Stimulated activated CD4-positive, alpha-beta T cell treated with anti-CD3 and anti-CD28 coated beads, Interleukin-4, amount 100 ng/mL, for 48 hours (primary cell): ENCODE measurements at regions not wholly inside any gene's neighbourhood (a gene's known extent, or its start where the extent isn't known, plus 50 kb on each side); places are given as distances from the start of the nearest gene placed in this dataset.

ENCODE experiments used
- DNase-seq, 2 donors: peaks; one replicate each; pipeline ENCODE4 v3.0.0-alpha.2; 2020; ENCODE audit warnings: low read depth in 2 of 2

DNA sequence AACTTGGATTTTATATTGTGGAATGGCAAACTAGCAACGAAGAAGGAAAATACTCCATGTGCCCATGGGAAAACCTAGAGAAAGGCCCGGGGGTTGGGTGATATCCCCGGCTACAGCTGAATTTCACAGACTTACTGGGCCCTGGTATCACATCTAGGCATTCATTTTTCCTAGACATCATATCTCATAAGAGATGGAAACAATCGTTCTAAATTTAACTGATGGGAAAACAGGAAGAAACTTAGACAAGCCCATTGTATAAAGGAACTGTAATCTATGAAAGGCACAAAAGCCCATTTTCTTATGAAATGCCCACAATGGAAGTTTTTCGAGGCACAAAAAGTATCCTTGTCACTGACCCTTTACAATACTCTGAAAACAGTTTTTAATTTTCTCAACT lies 407.9 kb upstream of the LYPLAL1 start:
- DNase-seq = no peak

DNA sequence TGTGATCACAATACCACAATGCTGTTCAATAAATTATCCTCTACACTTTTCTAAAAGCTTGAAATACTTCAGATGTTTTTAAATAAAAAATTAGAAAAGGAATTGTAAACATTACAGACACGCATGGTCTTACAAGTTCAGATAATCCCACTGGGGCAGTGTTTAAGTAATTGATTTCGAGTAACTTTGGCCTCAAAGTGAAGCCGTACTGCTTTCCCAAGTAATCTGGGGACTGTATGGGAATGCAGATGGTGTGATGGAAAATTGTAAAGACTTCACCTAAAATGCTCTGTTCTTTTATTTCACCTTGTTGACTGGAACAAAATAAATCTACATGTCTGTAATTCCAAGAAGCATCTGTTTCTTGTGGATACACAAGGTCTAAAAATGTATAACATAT lies 401.7 kb upstream of the LYPLAL1 start:
- no peak for DNase-seq

DNA sequence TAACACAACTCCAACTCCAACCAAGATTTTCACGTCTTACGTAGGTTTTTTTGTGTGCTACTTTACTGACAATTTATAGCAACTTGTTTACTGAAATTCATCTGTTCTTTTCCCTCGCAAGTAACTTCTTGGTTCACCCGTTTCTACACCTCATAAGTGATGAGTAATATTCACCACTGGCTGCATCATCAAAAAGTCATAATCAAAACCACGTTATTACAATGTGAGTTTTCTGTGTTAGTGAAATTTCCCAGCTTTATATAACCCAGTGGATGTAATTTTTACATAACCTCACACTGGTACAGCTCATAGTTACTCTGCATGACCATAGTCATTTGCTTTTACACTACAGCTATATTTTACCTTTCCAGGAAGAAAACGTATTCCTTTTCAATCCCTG lies 401.1 kb upstream of the LYPLAL1 start:
- DNase-seq = no peak

GRCh38 chr1:218775501-218776021 lies 398.1 kb upstream of the LYPLAL1 start:
- no peak for DNase-seq

GRCh38 chr1:218778257-218779126 lies 395.2 kb upstream of the LYPLAL1 start:
- no peak for DNase-seq

- DNase-seq = no peak
Observed at GRCh38 chr1:218779341-218780100, 394.2 kb upstream of the LYPLAL1 start.

DNA sequence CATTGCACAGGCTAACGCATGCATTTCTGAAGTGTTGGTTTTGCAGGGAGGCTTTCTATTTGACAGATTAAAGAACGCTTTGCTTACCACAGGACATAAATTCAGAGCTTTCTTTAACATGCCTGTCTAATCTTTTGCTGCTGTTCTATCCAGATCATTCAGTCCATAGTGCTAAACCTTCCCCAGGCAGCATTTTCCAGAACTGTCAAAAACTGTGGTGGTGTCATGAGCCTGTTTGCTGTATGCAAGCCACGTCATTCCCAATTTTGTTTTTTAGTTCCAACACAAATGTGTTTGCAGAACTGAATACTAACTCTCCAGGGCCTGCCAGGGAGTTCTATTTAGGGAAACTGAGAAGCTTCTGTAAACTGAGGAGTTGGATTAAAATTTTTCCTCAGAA lies 390.5 kb upstream of the LYPLAL1 start:
- no peak for DNase-seq

GRCh38 chr1:218783916-218784315 lies 389.8 kb upstream of the LYPLAL1 start:
- no peak for DNase-seq

DNA sequence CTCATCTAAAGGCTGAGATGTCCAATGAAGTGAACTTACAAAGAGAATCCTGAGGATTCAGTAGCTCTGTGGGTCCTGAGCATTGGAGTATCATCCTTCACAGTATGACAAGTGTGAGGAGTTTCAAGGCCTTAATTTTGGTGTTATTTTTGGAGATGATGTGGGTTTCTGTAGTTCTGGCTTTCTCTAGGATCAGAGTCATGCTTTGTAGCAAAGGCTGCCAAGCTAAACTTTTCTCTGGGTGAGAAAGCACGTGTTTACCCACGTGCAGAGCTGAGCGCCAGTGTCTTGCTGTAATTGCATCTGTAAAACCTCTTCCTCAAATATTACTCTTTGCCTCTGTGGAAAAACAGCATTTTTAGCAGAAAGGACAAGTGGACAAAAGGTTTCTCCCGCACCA lies 387.8 kb upstream of the LYPLAL1 start:
- DNase-seq = no peak

DNA sequence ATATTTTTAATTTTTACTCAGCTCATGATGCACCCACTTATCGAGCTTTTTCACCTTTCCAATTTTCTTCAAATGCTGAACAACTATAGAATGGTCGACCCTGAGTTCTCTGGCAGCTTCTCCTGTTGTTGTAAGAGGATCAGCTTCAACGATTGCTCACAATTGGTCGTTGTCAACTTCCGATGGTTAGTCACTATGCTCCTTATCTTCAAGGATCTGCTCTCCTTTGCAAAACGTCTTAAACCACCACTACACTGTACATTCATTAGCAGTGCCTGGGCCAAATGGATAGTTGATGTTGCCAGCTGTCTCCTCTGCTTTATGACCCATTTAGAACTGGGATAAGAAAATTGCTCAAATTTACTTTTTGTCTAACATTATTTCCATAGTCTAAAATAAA lies 385.9 kb upstream of the LYPLAL1 start:
- DNase-seq = no peak

- no peak for DNase-seq
Observed at GRCh38 chr1:218796773-218797172, 376.9 kb upstream of the LYPLAL1 start.

GRCh38 chr1:218802799-218803198 lies 370.9 kb upstream of the LYPLAL1 start:
- no peak for DNase-seq

- no peak for DNase-seq
Observed at GRCh38 chr1:218803351-218803997, 370.2 kb upstream of the LYPLAL1 start.

DNA sequence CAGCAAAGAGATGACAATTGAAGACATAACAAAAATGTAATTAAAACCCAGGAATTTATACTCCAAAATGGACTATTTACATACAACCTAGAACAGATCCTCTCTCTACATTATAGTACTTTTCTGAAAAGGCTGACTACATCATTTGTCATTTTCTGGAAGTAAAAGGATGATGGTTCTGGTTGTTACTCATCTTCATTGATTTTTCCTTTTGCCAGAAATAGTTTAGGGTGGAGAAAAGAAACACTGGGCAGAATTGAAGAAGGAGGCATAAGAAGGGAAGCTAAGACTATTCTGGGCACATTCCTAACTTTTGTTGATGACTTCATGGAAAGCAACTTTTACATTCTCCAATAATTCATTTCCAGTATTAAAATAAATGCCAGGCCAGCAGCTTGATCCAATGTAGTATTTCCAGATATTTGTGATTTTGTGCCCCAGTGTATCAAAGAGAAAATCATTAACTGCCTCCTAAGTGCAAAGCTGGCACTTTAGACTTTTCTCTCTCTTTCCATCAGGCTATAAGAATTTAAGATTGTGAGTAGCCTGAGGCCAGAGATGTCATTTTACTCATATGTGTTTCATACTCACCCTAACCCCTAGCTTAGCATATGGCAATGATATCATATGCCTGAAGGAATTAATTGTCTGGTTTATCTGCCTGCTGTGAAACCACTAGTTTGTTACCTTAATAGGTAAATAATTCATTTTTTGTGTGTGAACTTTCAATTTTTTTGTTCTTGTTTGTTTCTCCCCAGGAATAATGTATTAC lies 369.5 kb upstream of the LYPLAL1 start:
- no peak for DNase-seq

DNA sequence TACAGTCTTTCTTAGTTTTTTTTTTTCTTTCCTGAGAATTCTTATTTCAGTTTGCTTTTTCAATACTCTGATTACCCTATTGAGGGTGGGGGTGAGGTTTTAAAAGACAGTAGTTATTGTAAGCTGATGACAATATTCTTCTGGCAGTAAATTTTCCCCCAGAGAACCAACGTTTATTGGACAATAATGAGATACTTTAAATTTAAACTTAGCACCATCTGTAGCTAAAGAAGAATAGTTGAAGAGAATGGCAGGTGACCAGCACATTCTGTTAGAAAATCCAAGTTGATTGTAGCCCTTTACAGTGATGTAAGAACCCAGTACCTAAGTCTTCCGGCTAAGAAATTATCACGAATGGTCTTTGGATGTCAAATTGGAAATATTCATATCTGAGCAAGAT lies 364.6 kb upstream of the LYPLAL1 start:
- no peak for DNase-seq

- no peak for DNase-seq
Observed at GRCh38 chr1:218809625-218810024, 364.1 kb upstream of the LYPLAL1 start.

- DNase-seq = no peak
Observed at GRCh38 chr1:218810306-218810705, 363.4 kb upstream of the LYPLAL1 start.

GRCh38 chr1:218811497-218811896 lies 362.2 kb upstream of the LYPLAL1 start:
- DNase-seq = no peak

DNA sequence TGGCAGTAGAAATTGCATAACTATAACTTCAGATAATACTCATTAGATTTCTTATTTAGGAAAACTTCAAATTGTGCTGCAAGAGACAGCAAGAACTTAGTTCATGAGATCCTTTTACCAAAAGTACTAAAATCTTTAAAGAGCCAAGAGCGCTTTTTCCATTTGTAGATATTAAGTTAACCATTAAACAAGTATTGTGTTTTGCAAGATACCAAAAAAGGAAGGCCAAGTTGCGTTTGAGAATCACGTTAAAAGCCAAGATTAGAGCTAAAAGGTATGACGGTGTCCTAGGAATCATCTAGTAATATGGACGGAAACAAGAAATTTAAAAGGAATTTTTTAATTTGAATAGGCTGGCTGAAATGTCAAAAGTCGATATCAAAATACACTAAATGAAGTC lies 361.3 kb upstream of the LYPLAL1 start:
- DNase-seq = no peak

DNA sequence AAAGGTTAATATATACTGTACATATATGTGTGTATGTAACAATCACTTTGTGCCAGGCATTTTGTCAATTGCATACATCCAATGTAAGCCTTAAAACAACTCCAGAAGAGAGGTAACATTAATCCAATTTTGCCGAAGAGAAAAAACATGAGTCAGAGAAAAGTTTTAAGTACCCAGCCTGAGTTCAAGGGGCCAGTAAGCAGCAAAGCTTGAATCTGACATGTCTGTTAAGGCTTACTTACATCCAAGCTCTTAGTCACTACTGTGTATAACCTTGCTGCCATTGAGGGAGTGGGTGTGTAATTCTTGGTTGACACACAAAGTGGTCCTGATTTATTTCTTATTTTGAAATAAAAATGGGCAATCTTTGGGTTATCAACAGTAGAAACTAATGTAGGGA lies 360.4 kb upstream of the LYPLAL1 start:
- DNase-seq = no peak

DNA sequence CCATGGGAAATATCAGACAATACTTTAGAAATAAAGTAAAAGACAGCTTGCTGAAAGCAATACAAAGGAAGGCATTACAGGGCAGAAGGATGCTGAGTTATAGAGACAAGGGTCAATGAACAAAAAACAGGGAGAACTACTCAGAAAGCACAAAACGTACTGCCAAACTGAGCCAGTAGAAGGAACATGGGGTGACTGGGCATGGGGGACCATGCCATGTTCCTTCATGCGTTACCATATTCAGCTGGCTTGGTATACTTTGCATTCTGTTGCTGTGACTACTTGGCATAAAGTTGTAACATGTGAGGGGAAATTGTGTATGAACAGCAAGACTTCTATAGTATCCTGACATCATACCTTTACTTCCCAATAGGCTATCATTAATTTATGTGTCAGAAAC lies 358.6 kb upstream of the LYPLAL1 start:
- no peak for DNase-seq

DNA sequence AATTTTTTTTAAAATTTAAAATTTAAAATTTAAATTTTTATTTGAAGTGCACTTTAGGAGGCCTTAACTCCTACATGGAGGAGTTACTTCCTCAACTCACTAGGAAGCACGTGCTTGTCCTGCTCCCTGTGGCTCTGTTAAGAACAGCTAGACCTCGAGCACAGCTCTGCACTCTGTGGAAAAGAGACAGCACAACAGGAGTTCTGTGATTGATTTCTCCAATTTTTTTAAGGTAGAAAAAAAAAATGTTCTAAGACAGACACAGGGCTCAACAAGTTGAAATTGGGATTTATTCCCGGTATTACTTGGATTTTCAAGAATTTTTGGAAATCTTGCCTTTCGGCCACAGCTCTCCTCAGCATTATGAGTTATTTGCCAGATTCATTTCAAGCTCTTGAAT lies 356.6 kb upstream of the LYPLAL1 start:
- DNase-seq = no peak
